ENCODE measurements at regions not wholly inside any gene's neighbourhood (a gene's known extent, or its start where the extent isn't known, plus 50 kb on each side); places are given as distances from the start of the nearest gene placed in this dataset.
A peak's percentile ranks its signal among the peaks of the same experiment; 100 is the strongest.

DNA sequence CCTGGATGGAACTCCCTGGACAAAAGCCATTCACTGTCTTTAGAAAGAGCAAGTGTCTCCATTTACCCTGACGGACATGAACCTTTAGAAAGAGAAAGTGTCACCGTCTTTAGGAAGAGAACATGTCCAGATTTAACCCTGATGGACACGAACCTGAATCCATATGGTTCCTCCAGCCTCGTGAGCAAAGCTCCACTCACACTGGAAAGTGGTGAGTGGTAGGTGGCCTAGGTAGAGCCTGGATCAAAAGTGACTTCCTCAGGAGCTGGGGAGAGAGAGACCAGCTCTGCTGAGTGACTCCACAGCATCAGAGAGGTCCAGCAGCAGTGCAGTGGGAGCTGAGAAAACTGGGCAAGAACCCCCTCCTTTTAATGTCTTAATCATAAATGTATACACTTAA is 59.8 kb upstream of the IRS2 start:
- DNase-seq: no peak

DNA sequence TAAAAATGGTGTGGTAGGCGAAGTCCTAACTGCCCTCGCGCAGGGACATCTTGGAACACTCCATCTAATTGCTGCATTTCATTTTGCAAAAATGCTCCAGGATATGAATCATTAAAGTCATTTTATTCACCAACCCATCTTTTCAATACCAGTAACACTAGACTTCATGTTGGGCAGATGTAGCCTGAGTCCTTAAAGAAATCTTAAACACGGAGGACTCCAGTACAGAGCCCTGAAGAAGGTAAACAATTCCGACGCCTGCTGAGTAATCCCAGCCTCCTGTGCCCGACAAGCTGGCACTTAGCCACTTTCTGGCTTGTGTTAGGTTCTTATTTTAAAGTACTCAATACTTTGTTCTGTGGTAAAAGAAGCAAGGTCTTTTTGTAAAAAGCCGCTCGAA is 58.0 kb upstream of the IRS2 start:
- no peak for DNase-seq

DNA sequence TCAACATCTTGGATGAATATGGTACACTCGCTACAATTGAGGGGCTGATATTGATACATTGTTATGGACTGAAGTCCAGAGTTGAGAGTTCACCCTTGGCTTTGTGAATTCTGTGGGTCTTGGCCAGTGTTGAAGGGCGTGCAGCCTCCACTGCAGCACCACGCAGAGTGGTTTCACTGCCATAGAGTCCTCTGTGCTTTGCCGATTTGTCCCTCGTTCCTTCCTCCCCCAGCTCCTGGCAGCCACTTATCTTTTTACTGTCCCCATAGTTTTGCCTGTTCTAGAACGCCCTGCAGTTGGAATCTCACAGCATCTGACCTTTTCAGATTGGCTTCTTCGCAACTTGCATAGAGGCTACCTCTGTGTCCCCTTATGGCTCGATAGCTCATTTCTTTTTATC is 57.3 kb upstream of the IRS2 start:
- DNase-seq: no peak

DNA sequence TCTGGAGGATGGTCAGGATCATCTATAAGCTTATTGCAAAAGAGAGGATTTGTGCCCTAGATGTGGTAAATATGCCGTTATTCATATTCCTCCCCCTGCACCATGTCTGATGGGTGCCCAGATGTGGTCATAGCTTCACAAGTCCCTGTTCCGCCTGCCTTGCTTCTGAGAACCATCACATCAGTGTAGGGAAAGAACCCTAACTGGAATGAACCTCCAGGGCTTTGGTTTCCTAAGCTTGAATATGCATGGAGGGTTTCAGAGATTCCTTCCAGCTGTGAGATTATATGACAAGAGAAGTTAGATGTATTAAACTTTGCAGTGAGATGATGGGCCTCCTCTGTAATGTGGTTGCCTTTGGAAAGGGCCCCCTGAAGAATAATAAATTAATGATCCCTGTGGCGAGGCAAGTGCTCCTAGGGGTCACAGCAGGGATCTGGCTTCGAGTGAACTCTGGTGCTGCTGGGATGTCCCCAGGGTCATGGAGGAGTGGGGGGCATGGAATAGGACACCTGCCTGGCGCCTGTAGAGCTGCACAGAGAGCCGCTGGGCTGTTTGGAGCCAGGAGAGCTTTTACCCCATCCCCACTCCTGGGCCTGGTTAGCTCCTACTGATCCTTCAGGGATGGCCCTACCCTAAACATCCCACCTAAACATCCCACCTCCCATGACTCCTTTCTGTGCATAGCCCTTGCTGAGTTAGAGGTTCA is 56.0 kb upstream of the IRS2 start:
- DNase-seq: no peak

DNA sequence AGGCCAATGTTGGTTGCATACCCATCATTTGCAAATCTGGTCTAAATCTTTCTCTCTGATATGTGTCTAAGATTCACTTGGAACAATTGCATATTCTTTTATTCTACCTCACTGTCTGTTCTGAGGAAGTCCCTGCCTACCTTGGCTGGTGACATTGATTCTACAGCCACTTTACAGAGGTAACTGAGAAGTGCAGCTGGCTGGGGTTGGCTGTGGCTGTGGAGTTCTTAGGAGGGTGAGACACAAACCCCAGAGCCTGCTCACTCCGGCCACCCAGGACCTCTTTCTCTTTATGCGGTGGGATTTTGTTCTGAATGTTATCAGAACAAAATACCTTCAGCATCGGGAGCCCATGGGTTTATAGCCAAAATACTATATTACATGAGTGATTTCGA is 54.5 kb upstream of the IRS2 start:
- DNase-seq: no peak

DNA sequence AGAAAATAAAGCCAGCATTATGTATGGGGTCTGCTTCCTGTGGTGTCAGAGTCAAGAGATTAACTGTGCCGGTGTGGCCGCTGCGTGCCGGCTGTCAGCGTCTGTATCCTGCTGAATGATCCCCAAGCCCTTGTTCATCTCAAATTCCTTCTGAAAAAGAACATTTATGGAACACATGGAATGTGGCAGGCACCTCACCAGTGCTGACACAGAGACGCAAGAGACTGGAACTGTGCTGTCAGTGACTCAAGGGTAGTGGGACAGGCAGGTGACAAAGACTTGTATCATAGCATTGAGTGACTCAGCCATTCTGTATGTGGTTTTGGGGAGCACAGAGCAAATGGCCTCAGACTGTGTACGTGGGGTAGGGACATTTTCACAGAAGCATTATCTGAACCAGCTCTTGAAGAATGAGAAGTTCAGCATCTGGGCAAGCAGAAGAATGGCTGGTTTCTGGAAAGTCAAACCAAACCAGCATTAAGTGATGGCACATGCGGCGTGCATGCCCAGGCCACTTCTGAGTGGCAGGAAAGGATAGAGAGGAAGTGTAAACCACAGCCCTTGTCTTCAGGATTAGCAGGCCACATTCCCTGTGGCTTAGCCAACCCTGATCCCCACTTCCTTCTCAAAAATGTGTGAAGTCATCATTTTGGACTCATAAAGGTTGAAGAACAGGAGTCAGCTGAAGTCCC is 54.0 kb upstream of the IRS2 start:
- peak; percentile 43 to 46 for DNase-seq

DNA sequence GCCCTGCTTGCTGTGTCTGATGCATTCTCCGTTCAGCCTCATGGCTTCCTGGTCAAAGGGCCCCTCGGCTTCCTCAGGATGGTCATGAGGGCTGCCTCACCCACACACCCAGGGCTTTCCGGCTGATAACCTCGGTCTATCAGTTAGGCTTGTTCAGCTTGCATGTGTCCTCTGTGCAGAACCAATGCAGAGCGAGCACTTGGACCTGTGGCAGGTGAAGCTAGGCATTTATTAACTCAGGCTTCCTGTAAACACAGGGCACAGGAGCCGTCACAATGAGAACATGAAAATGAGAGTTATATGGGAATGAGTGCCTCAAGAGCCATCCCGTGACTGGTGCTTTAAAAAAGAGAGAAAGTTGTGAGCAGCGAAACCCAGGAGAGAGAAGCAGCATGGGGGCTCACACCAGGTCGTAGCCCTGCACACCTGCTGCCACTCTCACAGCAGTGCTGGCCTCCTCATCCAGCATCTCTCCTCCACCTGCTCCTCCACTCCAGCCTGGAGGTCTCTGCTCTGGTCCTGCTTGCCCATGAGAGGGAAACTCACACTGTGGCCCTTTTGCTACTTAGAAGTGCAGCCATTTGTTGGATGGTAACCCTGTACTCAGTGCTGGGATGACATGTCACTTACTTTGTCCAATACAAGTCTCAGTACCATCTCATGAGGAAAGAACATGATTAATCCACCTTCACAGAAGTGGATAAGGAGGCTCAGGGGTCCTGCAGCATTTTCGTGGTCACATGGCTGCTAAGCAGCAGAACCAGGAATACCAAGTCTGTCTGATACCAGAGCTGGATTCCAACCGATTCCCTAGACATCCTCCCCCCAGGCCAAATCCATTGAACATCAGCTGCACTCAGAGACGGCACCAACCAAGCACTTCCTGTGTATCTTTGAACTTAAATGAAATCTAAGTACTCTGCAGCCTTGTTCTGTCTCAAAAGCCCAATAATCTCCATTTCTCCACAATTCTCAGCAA is 50.5 kb upstream of the IRS2 start:
- no peak for DNase-seq

Data from Kasumi-1 (cell line).